ENCODE measurements at regions not wholly inside any gene's neighbourhood (a gene's known extent, or its start where the extent isn't known, plus 50 kb on each side); places are given as distances from the start of the nearest gene placed in this dataset.

GRCh38 chr20:48371211-48371610 is 456.6 kb downstream of the PREX1 start (continued):
- TF ChIP-seq ZNF788 (CRISPR knock-in tag; IDR thresholded peaks at IDR 0.05; ENCODE audit: borderline replicate concordance) (no peak), FOXA3 (CRISPR knock-in tag; IDR thresholded peaks at IDR 0.05) (no peak), ZNF557 (CRISPR knock-in tag; IDR thresholded peaks at IDR 0.05) (no peak), XBP1 (CRISPR knock-in tag; IDR thresholded peaks at IDR 0.05) (no peak), ZMYM2 (CRISPR knock-in tag; IDR thresholded peaks at IDR 0.05) (no peak), GPBP1L1 (CRISPR knock-in tag; IDR thresholded peaks at IDR 0.05) (no peak), AHDC1 (CRISPR knock-in tag; IDR thresholded peaks at IDR 0.05; ENCODE audit: borderline replicate concordance) (no peak), FOXO4 (CRISPR knock-in tag; conservative IDR thresholded peaks at IDR 0.05) (0 out of 2 replicates have a peak, but pooled peaks have one; percentile 19), ZNF512B (CRISPR knock-in tag; IDR thresholded peaks at IDR 0.05; ENCODE audit: borderline replicate concordance) (no peak), ZNF644 (CRISPR knock-in tag; IDR thresholded peaks at IDR 0.05; ENCODE audit: low read depth) (no peak), ATF7 (IDR thresholded peaks at IDR 0.05) (peak; percentile 98), ATF7 (CRISPR knock-in tag; IDR thresholded peaks at IDR 0.05) (no peak), LCORL (IDR thresholded peaks at IDR 0.05) (no peak), LCORL (CRISPR knock-in tag; IDR thresholded peaks at IDR 0.05) (0 out of 2 replicates have a peak, but pooled peaks have one; percentile 18), ZNF580 (CRISPR knock-in tag; IDR thresholded peaks at IDR 0.05; ENCODE audit: borderline replicate concordance, low read depth) (no peak), HOXD1 (CRISPR knock-in tag; IDR thresholded peaks at IDR 0.05) (no peak), ZSCAN30 (CRISPR knock-in tag; IDR thresholded peaks at IDR 0.05) (0 out of 2 replicates have a peak, but pooled peaks have one; percentile 17), ZNF792 (CRISPR knock-in tag; IDR thresholded peaks at IDR 0.05) (no peak)
